ENCODE measurements at regions not wholly inside any gene's neighbourhood (a gene's known extent, or its start where the extent isn't known, plus 50 kb on each side); places are given as distances from the start of the nearest gene placed in this dataset.

GRCh38 chr2:107086497-107086896 is 200.5 kb upstream of the ST6GAL2 start:
- no peaks in the 10 kb centered on the region for H3K9me3 ChIP-seq
- no peaks in the 10 kb centered on the region for H3K4me1 ChIP-seq (replicated peaks)
- intact Hi-C loops (cut with DNase I) = no loop called here
- H3K27me3 ChIP-seq (replicated peaks; ENCODE audit: insufficient read depth) = no peaks in the 10 kb centered on the region
- no peak overlapping the region for H3K27ac ChIP-seq
- no peak overlapping the region for H3K4me3 ChIP-seq
- no peaks in the 10 kb centered on the region for H3K36me3 ChIP-seq
- no peak for TF ChIP-seq POLR2A (IDR thresholded peaks at IDR 0.05)
- no peak for TF ChIP-seq POLR2AphosphoS5 (IDR thresholded peaks at IDR 0.05)
- TF ChIP-seq, protein P1, sequence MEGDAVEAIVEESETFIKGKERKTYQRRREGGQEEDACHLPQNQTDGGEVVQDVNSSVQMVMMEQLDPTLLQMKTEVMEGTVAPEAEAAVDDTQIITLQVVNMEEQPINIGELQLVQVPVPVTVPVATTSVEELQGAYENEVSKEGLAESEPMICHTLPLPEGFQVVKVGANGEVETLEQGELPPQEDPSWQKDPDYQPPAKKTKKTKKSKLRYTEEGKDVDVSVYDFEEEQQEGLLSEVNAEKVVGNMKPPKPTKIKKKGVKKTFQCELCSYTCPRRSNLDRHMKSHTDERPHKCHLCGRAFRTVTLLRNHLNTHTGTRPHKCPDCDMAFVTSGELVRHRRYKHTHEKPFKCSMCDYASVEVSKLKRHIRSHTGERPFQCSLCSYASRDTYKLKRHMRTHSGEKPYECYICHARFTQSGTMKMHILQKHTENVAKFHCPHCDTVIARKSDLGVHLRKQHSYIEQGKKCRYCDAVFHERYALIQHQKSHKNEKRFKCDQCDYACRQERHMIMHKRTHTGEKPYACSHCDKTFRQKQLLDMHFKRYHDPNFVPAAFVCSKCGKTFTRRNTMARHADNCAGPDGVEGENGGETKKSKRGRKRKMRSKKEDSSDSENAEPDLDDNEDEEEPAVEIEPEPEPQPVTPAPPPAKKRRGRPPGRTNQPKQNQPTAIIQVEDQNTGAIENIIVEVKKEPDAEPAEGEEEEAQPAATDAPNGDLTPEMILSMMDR (IDR thresholded peaks at IDR 0.05) = no peak
- 61% methylated on average over 2 of the region's 2 CpGs for WGBS
- no peak for DNase-seq (ENCODE audit: low spot score)

DNA sequence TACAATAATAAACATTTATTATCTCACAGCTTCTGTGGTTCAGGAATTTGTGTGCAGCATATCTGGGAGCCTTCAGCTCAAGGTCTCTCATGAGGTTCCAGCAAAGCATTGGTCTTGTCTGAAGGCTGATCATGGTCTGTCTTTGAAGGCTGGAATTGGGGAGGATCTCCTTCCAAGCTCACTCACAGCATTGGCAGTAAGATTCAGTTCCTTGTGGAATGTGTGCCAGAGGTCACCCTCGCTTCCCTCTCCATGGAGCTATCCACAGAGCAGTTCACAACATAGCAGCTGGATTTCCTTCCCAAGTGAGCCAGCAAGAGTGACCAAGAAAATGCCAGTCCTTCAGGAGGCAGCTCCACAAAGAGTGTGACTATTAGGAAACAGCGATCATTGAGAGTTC is 202.2 kb upstream of the ST6GAL2 start:
- Histone ChIP-seq H3K36me3 (no peaks in the 10 kb centered on the region), H3K4me3 (no peak overlapping the region), H3K4me1 (replicated peaks) (no peaks in the 10 kb centered on the region), H3K27ac (no peak overlapping the region), H3K27me3 (replicated peaks; ENCODE audit: insufficient read depth) (no peaks in the 10 kb centered on the region), H3K9me3 (no peaks in the 10 kb centered on the region)
- TF ChIP-seq POLR2A (IDR thresholded peaks at IDR 0.05) (no peak), POLR2AphosphoS5 (IDR thresholded peaks at IDR 0.05) (no peak)
- TF ChIP-seq, protein P1 (IDR thresholded peaks at IDR 0.05) = no peak
- no peak for DNase-seq (ENCODE audit: low spot score)
- WGBS = 92% methylated on average over 2 of the region's 2 CpGs
- intact Hi-C loops (cut with DNase I) = no loop called here

GRCh38 chr2:107091163-107091864 is 205.3 kb upstream of the ST6GAL2 start:
- 64% methylated on average over 7 of the region's 7 CpGs for WGBS
- Histone ChIP-seq H3K9me3 (no peaks in the 10 kb centered on the region), H3K27ac (no peak overlapping the region), H3K4me3 (no peak overlapping the region), H3K4me1 (replicated peaks) (no peaks in the 10 kb centered on the region), H3K27me3 (replicated peaks; ENCODE audit: insufficient read depth) (no peaks in the 10 kb centered on the region), H3K36me3 (no peaks in the 10 kb centered on the region)
- intact Hi-C loops (cut with DNase I) = no loop called here
- DNase-seq (ENCODE audit: low spot score) = no peak
- TF ChIP-seq, protein P1 (IDR thresholded peaks at IDR 0.05) = no peak
- TF ChIP-seq POLR2AphosphoS5 (IDR thresholded peaks at IDR 0.05) (no peak), POLR2A (IDR thresholded peaks at IDR 0.05) (no peak)

GRCh38 chr2:107093426-107093957 is 207.5 kb upstream of the ST6GAL2 start:
- 83% methylated on average over 4 of the region's 4 CpGs for WGBS
- DNase-seq (ENCODE audit: low spot score) = no peak

More at GRCh38 chr2:107093426-107093957, 207.5 kb upstream of the ST6GAL2 start:
- no peaks in the 10 kb centered on the region for H3K36me3 ChIP-seq
- no peaks in the 10 kb centered on the region for H3K4me1 ChIP-seq (replicated peaks)
- H3K27me3 ChIP-seq (replicated peaks; ENCODE audit: insufficient read depth) = no peaks in the 10 kb centered on the region
- H3K4me3 ChIP-seq = no peak overlapping the region
- TF ChIP-seq, protein P1 (IDR thresholded peaks at IDR 0.05) = no peak
- TF ChIP-seq POLR2A (IDR thresholded peaks at IDR 0.05) (no peak), POLR2AphosphoS5 (IDR thresholded peaks at IDR 0.05) (no peak)
- H3K27ac ChIP-seq = no peak overlapping the region
- intact Hi-C loops (cut with DNase I) = no loop called here
- H3K9me3 ChIP-seq = no peaks in the 10 kb centered on the region
